LNCaP clone FGC (cell line): ENCODE measurements at regions not wholly inside any gene's neighbourhood (a gene's known extent, or its start where the extent isn't known, plus 50 kb on each side); places are given as distances from the start of the nearest gene placed in this dataset.

ENCODE experiments used
- DNase-seq: peaks from one replicate; pipeline ENCODE4 v3.0.0-alpha.2; 2011; ENCODE audit warnings: low read depth
- H3K4me3 ChIP-seq: 2 replicates; pipeline ENCODE4 v1.5.1; 2011; ENCODE audit warnings: mild to moderate bottlenecking, low read depth, low read length, control low read depth
- CTCF ChIP-seq: IDR thresholded peaks from 2 replicates; pipeline ENCODE4 v1.5.1; 2012; ENCODE audit warnings: mild to moderate bottlenecking; ENCODE audit not compliant: control insufficient read depth, insufficient read depth; ENCODE audit errors: extremely low read depth

- no peak overlapping the region for H3K4me3 ChIP-seq
- TF ChIP-seq CTCF: no peak
- DNase-seq: no peak
Measured at GRCh38 chr12:93957168-93957567, 191.2 kb upstream of the PLXNC1 start.

DNA sequence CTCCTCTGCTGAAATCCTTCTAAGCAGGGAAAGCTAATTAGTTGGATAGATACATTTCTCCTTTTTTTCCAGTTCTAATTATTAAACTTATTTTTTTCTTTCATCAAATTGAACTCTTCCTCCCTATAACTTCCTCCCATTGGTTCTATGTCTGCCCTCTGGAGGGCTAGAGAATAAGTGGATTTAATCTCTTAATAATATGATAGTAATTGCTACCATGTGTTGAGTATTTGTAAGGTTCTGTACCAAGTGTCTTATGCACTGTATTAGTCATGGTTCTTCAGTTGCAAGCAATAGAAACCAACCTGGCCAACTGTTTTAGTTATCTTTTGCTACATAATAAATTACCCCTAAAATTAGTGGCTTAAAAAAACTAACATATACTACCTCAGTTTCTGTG, 190.5 kb upstream of the PLXNC1 start:
- DNase-seq: no peak
- no peak overlapping the region for H3K4me3 ChIP-seq
- TF ChIP-seq CTCF: no peak

- no peak for DNase-seq
- TF ChIP-seq CTCF: no peak
- H3K4me3 ChIP-seq: no peak overlapping the region
Measured at GRCh38 chr12:93959657-93960056, 188.7 kb upstream of the PLXNC1 start.

DNA sequence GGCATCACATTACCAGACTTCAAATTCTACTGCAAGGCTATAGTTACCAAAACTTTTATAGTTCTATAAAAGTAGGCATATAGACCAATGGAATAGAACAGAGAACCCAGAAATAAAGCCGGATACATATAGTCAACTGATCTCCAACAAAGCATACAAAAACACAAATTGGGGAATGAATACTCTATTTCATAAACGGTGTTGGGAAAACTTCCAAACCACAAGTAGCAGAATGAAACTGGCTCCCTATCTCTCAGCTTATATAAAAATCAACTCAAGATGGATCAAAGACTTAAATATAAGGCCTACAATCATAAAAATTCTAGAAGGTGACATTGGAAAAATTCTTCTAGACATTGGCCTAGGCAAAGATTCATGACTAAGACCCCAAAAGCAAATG, 187.9 kb upstream of the PLXNC1 start:
- no peak for DNase-seq
- no peak overlapping the region for H3K4me3 ChIP-seq
- TF ChIP-seq CTCF: no peak

DNA sequence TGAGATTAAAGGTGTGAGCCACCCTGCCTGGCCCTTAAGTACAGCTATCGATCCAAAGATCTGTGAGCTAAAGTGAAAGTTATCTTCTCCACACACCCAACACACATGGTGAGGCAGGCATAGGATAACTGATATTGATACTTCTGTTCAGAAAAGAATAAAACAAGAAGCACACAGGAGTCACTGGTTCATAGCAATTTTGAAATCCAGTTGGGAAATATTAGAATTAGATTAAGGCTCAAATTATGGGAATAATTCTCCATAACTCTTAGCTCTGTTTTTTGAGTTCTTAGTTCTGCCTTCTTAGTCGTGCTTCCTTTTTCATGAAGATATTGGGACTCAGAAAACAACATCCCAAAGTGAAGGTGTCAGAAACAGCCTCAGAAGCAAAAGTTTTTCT, 186.0 kb upstream of the PLXNC1 start:
- no peak for DNase-seq
- no peak overlapping the region for H3K4me3 ChIP-seq
- TF ChIP-seq CTCF: no peak

DNA sequence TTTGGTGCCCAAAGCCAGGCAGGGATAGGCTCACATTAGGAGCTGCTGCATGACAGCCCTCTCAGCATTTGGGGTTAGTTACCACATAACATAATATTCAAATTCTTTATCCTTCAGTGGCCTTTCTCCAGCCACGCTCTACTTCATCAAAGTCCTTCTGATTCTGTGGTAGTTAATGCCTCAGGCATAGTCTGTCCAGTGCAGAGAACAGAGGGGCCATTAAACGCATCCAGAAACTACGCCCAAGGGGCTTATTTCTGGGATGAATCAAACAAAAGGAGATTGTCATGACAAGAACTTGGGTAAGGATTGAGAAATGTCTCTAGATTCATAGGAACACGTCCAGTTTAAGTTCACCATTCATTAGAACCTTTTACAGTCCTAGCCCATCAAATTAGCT, 183.4 kb upstream of the PLXNC1 start:
- DNase-seq: no peak
- H3K4me3 ChIP-seq: no peak overlapping the region
- no peak for TF ChIP-seq CTCF

- DNase-seq: no peak
- no peak for TF ChIP-seq CTCF
- no peak overlapping the region for H3K4me3 ChIP-seq
Measured at GRCh38 chr12:93966516-93967133, 181.8 kb upstream of the PLXNC1 start.
